Hematopoietic multipotent progenitor cell treated with erythropoietin and hydrocortisone succinate and interleukin-3 and kit ligand, for 17 days (in vitro differentiated cells): ENCODE measurements at regions not wholly inside any gene's neighbourhood (a gene's known extent, or its start where the extent isn't known, plus 50 kb on each side); places are given as distances from the start of the nearest gene placed in this dataset.
"Not testable (repeated sequence)": the region's sequence is repeated elsewhere in the genome, so short reads cannot be mapped to it uniquely, and the experiment has no call there.

Experiments
- DNase-seq: peaks from one replicate; pipeline ENCODE4 v3.0.0-alpha.2; 2015; ENCODE audit warnings: low spot score

DNA sequence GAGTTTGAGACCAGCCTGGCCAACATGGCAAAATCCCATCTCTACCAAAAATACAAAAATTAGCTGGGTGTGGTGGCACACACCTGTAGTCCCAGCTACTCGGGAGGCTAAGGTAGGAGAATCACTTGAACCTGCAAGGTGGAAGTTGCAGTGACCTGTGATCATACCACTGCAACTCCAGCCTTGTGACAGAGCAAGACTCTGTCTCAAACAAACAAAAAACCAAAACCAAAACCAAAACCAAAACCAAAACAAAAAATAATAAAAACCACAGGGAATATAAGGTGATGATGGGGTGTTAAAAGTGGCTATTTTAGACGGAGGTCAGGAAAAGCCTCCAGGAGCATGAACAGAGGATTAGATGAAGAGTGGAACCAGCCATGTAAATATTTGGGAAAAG is 96.3 kb upstream of the ARRDC3 start:
- not testable (repeated sequence) for DNase-seq

DNA sequence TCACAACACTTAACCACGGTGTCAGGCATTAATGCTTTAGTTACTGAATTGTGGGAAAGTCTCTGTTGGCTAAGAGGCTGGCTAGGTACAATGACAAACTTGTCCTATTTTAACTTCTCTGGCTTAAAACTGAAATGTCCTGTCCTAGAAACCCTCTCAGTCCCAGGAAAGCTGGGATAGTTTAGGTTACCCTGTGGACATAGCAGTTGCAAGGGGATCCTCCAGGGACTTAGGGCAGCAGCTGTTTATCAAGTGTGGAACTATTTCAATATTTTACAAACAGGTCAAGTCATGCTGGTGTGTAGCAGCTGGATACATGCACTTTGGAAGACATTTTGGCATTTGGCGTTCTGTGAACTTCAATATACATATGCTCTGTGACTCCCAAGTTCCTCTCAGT is 95.0 kb upstream of the ARRDC3 start:
- DNase-seq = no peak

DNA sequence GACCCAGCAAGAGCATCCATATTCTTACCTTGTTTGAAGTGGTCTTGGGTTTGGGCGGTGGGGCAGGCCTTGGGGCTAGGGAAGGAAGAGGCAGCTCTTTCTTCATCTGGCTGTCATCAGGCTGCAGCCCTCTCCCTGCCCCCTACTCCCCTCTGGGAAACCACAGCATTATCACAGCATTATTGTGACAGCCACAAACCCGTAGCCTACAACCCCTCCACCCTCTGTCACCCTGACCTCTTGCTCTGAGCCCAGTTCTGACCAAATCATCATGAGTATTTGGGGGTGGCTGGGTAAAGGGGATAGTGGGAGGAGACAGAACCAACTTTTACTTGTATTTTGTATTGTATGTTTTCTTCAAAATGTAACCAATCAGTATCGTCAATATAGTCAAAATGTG is 94.3 kb upstream of the ARRDC3 start:
- no peak for DNase-seq

DNA sequence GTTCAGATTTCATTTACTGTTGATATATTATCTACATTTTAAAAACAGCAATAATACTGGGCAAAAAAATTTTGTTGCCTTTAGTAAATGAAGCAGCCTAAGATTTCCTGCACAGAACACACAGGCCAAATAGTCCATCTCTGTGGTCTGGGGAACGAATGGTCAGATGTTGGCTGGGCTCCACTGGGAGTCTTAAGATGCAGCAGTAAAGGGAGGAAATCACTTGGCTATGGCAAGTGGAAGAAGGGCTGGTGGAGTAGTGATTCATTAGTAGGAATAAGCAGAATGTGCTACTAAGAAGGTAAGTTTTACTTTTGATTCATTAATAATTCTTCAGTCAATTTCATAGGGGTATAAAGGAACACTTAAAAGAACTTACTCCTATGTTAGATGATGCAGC is 91.1 kb upstream of the ARRDC3 start:
- DNase-seq = no peak

DNA sequence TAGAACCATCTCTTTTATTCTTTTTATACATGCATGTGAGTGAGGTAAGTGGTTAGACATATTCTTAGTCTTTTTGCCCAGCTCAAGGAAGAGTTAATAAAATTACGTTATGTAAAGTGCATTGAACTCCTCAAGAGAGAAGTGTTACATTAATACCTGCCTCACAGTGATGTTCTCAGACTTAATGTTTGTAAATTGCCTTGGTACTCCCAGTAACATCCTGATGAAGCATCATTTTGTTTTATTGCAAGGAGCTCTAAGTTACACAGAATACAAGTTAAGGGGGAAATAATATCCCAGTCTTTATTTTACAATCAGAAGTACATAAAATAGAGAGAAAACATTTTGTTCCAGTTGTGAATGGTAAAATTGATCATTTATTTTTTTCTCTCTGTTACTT is 89.5 kb upstream of the ARRDC3 start:
- no peak for DNase-seq

DNA sequence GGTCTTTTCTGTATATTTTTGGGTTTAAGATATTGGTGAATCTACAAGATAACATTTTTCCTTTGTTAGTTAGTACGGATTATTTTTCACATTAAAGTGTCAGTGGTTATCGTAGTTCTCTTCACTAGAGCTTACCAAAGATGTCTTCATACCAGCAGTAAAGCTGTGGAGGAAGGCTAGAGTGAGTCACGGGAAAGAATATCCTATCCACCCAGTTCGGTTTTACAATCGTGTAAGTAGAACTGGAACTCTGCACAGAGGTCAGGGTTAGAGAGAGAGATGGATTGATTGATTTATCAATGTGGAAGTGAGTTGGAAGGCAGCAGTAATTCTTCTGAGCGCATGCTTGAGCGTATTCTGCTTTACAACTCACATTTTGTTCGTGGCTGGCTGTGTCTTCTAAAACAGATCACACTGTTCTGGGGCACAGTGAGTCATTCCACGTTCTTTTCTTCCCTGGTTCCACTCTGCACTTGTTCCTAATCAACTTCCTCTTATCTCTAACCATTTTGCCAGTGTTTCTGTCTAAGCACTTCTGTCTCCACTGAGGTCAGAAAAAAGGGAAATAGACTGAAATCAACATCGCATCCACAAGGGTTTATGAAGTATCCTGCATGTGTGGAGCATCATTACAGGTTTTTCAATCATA is 86.5 kb upstream of the ARRDC3 start:
- no peak for DNase-seq

DNA sequence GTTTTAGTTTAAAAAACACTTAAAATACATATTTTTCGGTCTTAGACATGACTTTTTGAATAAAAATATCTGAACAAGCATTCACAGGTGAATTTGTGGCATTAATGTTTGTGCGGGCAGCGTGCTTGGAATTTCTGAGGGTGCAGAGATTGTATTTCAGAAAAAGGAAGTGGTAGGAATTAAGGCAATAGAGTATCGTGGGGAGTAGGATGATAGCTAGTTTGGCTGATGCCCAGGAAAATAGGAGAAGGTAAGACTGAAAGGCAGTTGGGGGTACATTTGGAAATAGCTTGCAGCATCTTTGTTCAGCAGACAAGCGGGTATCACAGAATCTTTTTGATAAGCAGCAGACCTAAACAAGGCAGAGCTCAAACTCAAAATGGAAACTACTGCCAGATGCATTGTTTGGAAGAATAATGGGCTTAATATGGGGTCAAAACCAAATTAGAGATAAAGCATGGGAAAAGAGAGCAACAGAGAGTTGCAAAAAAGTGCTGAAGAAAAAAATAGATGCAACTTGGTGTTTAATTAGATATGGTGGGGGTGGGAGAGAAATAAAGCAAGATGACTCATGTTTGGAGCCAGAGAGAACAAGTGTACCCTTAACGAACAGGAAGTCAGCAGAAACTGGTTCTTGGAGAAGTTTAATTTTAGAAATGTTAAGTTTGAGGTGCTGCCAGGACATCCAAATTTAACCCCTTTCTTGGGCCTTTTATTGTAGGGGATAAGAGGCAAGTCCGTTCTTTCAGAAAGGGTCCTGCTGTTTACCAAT is 85.7 kb upstream of the ARRDC3 start:
- DNase-seq = no peak

DNA sequence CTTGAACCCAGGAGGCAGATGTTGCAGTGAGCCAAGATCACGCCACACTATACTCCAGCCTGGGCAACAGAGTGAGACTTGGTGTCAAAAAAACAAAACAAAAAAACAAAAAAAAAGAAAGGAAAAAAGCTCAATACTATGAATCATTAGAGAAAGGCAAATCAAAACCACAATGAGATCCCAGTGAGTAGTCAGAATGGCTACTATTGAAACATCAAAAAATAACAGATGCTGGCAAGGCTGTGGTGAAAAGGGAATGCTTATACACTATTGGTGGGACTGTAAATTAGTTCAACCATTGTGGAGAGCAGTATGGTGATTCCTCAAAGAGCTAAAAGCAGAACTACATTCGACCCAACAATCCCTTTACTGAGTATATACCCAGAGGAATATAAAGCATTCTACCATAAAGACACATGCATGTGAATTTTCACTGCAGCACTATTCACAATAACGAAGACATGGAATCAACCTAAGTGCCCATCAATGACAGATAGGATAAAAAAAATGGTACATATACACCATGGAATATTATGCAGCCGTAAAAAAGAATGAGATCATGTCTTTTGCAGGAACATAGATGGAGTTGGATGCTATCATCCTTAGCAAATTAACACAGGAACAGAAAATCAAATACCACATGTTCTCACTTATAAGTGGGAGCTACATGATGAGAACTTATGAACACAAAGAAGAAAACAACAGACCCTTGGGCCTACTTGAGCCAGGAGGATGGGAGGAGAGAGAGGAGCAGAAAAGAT is 81.9 kb upstream of the ARRDC3 start:
- no peak for DNase-seq

DNA sequence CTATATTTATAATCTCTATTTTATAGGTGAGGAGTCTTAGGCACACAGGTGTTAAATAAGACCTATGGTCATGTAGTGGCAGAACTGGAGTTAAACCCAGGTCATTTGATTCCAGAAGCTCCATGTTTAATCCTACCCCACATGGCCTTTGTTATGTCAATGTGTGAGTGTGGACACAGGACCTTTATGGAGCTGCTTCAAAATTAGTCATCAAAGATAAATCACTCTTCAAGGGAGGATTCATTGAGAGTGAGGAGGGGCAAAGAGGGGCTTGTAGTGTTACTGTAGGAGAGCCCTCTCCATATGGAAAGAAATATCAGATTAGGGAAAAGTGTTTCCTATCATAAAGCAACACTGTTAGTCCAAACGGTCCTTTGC is 74.6 kb upstream of the ARRDC3 start:
- no peak for DNase-seq

DNA sequence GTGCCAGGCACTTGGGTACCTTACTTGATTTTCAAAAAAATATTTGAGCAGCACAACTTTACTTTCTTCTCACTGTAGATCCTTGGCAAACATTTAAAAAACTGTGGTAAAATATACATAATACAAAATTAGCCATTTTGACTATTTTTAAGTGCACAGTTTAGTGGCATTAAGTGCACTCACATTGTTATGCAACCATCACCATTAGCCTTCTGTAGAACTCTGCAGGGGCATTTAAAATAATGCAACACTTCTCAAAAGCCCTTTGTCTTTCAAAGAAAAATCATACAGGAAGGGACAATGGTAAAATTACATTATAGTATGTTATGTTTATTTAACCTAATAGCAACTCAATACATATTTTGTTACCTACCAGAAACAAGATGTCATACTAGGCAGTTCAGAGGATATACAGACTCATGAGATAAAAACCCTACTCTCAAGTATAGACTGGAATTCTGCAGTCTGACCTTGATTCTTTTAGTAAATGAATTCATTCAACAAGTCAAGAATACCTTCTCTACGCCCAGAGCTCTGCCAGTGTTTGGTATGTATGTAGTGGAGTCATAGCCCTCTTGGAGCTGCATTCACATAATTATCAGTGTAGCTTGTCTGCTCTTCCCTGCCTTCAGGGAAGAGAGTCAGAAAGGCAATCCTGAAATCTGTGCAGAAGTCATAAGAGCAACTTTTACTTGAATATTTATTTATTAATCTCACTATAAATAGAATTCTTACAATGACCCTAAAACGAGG is 74.0 kb upstream of the ARRDC3 start:
- DNase-seq = no peak

DNA sequence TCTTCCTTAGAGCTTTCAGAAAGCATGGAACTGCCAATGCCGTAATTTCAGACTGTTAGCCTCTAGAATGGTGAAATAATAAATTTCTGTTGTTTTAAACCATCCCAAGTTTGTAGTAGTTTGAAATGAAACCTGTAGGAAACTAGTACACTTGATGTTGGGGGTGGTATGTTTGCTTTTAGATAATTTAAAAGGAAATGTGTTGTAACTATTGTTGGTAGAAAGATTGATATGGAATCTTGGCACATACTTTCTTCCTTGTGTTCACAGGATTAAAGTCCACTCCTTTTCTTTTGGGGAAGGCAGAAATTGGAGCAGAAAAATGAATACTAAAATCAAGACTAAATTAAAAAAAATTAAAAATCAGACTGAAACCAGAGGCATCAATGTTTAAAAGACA is 66.0 kb upstream of the ARRDC3 start:
- no peak for DNase-seq

DNA sequence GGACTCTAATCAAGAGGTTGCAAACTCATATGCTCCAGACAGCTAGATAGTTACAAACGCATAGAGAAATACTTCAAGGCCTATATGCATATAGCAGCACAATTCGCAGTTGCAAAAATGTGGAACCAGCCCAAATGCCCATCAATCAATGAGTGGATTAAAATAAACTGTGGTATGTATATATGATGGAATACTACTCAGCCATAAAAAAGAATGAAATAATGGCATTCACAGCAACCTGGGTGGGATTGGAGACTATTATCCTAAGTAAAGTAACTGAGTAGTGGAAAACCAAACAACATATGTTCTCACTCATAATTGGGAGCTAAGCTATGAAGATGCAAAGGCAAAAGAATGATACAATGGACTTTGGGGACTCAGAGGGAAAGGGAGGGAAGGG is 65.0 kb upstream of the ARRDC3 start:
- DNase-seq = not testable (repeated sequence)

DNA sequence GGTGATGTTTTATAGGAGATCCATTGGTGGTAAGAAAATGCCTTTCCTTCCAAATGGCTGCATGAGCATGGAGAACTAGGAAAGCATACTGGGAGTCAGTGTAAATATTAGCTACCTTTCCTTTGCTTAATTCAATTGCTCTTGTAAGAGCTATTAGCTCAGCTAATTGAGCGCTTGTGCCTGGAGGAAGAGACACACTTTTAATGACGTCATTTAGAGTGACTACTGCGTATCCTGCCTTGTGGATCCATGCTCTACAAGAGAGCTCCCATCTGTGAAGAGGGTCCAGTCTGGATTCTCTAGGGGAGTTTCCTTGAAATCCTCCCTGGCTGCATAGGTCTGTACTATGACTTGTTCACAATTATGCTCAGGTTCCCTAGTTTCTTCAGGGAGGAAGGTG is 63.8 kb upstream of the ARRDC3 start:
- not testable (repeated sequence) for DNase-seq

DNA sequence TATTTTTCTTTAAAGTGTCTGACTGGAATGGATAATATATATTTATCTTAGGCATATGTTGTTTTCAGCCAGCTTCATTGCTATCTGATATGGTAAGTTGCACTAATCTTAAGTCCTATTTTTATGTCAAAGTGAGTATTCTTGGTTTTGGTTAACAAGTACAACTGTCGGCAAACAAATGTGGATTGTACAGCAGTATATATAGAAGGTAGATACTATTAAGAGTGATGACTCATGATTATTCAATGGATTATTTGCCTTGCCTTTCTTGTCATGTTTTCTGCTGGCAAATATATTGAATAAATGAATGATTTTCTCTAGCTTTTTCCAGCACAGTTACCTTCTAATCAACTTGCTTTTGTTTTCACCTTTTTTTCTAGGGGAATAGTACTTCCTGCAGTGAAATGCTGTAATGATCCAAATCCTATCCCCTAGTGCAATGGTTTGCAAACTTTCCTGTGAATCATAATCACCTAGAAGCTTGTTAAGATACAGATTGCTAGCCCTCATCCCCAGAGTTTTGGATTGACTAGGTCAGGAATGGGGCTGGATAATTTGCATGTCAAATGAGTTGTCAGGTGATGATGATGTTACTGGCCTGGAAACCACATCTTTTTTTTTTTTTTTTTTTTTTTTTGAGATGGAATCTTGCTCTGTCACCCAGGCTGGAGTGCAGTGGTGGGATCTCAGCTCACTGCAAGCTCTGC is 60.8 kb upstream of the ARRDC3 start:
- DNase-seq = no peak

DNA sequence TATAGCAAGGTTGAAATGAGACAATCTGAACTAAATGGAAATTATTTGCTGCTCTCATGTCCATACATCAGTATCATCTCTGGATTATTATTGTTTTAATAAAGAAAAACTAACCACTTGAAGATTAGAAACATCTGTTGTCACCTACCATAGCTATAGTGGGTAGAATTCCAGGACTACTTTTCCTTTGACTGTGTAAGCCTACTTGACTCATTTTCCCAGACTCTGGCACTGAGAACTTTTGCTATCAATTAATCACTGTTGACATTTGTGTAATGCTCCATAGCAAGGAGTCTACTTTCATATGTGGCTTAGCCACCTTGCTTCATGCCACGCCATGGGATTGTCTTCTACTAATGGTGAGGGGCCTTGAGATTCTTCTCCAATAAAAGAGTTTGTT is 59.9 kb upstream of the ARRDC3 start:
- no peak for DNase-seq

DNA sequence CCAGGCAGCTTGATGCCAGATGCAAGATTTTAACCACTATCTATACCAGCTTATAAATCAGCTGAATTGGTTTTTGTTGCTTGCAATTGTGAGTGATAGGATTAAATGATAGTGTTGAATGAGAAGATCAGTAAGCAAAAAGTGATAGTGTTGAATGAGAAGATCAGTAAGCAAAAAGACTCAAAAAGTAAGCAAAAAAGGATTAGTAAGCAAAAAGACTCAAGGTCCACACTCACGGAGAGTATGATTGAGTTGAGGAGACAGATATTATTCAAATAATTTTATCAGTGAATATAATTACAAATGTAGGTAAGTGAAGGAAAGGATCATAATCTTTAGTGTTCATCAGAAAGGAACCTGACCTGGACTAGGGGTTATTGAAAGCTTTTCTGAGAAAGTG is 58.0 kb upstream of the ARRDC3 start:
- DNase-seq = no peak

DNA sequence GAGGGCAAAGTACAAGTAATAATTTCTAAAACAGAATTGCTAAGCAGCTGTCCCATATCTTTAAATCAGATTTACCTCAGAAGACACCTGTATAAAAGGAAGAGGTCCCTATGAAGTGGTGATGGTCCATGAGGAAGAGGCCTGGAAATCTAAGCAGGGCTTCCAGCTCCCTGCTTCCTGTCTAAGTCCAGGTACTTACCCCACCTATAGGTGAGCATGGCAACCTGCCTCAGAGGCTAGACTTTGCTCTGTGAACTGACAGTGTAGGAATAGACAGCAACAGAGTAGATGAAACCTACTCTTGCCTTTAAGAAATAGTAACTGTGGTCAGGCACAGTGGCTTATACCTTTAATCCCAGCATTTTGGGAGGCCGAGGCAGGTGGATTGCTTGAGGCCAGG is 55.8 kb upstream of the ARRDC3 start:
- no peak for DNase-seq

DNA sequence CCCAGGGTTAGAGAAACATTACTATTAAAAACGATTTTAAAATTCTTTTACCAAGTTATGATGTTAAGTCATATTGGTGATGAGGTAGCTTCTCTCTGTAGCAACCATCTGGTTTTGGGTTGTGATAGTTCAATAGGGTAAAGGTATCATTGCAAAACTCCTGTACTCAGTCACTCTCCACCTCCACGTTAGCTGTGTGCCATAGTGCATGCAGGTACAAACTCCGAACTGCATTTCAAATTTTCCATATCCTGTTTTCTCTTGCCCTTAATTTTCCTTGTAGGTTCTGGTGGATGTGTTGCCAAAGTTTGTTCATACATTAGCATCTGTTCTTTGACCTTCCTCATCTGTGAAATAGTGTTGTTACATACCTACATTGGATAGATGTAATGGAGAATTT is 53.1 kb upstream of the ARRDC3 start:
- no peak for DNase-seq

DNA sequence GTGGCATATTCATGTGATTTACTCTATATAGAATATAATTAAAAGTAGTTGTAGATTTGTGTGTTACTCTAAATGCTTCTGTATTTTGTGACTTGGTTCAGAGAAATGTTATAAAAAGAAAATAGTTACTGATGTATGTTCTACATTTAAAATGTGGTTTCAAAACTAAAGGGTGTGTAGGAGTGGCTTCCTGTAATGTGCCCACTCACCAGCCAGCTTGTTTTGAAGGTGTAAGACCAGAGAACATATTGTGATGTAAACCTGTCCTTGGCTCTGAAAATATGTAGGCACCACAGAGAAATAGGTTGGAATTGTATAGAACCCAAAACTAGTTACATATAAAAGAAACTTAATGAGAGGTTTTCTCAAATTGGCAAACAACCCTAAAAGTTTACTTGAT is 51.2 kb upstream of the ARRDC3 start:
- no peak for DNase-seq

DNA sequence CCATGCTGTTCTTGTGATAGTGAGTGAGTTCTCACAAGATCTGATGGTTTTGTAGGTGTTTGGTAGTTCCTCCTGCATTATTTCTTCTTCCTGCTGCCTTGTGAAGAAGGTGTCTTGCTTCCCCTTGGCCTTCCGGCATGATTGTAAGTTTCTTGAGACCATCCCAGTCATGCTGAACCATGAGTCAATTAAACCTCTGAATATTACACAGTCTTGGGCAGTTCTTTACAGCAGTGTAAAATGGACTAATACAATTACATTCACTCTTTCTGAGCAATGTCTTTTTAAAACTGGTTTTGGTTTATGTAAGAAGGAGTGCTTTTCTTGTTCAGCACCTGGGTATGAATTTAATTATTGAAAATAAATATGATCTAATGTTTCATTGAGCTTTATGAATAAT is 50.7 kb upstream of the ARRDC3 start:
- DNase-seq = no peak
